PC-3 (cell line): ENCODE measurements at regions not wholly inside any gene's neighbourhood (a gene's known extent, or its start where the extent isn't known, plus 50 kb on each side); places are given as distances from the start of the nearest gene placed in this dataset.

Experiments used
- ATAC-seq: fragments of 200-7000 bp; cut with Tn5 transposase; 2 replicates; pipeline ENCODE4 v1.9.1; 2020; ENCODE audit warnings: mild to moderate bottlenecking, moderate library complexity
- BruUV-seq: library from RNA; stranded (reverse); fragments of 400-500 nt; replicated peaks from 2 replicates; lab custom pipeline; 2021; lab: Mats Ljungman, UMichigan
- CTCF ChIA-PET: fragments of 300-600 bp; sonication (Branson Sonifier 250); formaldehyde crosslinking; loops from one replicate; lab custom pipeline; 2022; ENCODE audit warnings: antibody characterized with exemption; lab: Charles Lee
- POLR2A ChIA-PET: fragments of 300-600 bp; sonication (Branson Sonifier 250); formaldehyde crosslinking; loops from one replicate; lab custom pipeline; 2022; ENCODE audit warnings: antibody characterized with exemption; ENCODE audit not compliant: unreplicated experiment; lab: Charles Lee
- DNase-seq: peaks from one replicate; pipeline ENCODE4 v3.0.0-alpha.2; 2015
- H2AFZ ChIP-seq: fragments of 300-600 bp; sonication (generic); 2 replicates; pipeline ENCODE4 v1.6.0; 2016; ENCODE audit warnings: antibody characterized with exemption, low read length
- H3F3A ChIP-seq: fragments of 300-600 bp; sonication (generic); one replicate; pipeline ENCODE4 v1.6.0; 2017; ENCODE audit warnings: antibody characterized with exemption, low read length, control low read depth, mild to moderate bottlenecking; ENCODE audit not compliant: unreplicated experiment
- H3K27ac ChIP-seq: fragments of 300-600 bp; sonication (generic); 2 replicates; pipeline ENCODE4 v1.5.1; 2016; ENCODE audit warnings: mild to moderate bottlenecking, low read length
- H3K27me3 ChIP-seq: fragments of 300-600 bp; sonication (generic); 2 replicates; pipeline ENCODE4 v1.6.1; 2016; ENCODE audit warnings: low read length, mixed read lengths
- H3K36me3 ChIP-seq: fragments of 300-600 bp; sonication (generic); 2 replicates; pipeline ENCODE4 v1.6.1; 2016; ENCODE audit warnings: low read depth, mixed run types, low read length, mixed read lengths
- H3K4me1 ChIP-seq: fragments of 300-600 bp; sonication (generic); 2 replicates; pipeline ENCODE4 v1.5.1; 2016; ENCODE audit warnings: low read length; ENCODE audit not compliant: insufficient read depth
- H3K4me2 ChIP-seq: fragments of 300-600 bp; sonication (generic); 2 replicates; pipeline ENCODE4 v1.6.0; 2016; ENCODE audit warnings: low read length
- H3K4me3 ChIP-seq: fragments of 300-600 bp; sonication (generic); 2 replicates; pipeline ENCODE4 v1.5.1; 2016; ENCODE audit warnings: mild to moderate bottlenecking, low read length, mixed read lengths
- H3K79me2 ChIP-seq: fragments of 300-600 bp; sonication (generic); 2 replicates; pipeline ENCODE4 v1.6.1; 2017; ENCODE audit warnings: low read length, mixed read lengths
- H3K9ac ChIP-seq: fragments of 300-600 bp; sonication (generic); 2 replicates; pipeline ENCODE4 v1.6.0; 2016; ENCODE audit warnings: mild to moderate bottlenecking, low read length
- H3K9me2 ChIP-seq: fragments of 300-600 bp; sonication (generic); replicated peaks from 2 replicates; pipeline ENCODE4 v1.6.1; 2016; ENCODE audit warnings: mixed run types, low read length, mixed read lengths
- H3K9me3 ChIP-seq: fragments of 300-600 bp; sonication (generic); 2 replicates; pipeline ENCODE4 v1.6.1; 2016; ENCODE audit warnings: low read length, mixed read lengths
- H4K20me1 ChIP-seq: fragments of 300-600 bp; sonication (generic); 2 replicates; pipeline ENCODE4 v1.6.1; 2016; ENCODE audit warnings: low read length, mixed read lengths
- CTCF ChIP-seq: fragments of 300-600 bp; sonication (generic); conservative IDR thresholded peaks from 2 replicates; pipeline ENCODE4 v1.5.1; 2017; ENCODE audit warnings: antibody characterized with exemption, low read depth, mild to moderate bottlenecking, low read length
- EZH2 ChIP-seq: fragments of 300-600 bp; sonication (generic); IDR thresholded peaks from one replicate; pipeline ENCODE4 v1.6.1; 2017; ENCODE audit warnings: antibody characterized with exemption, mild to moderate bottlenecking, low read length; ENCODE audit not compliant: unreplicated experiment
- EZH2phosphoT487 ChIP-seq: fragments of 300-600 bp; sonication (generic); IDR thresholded peaks from 2 replicates; pipeline ENCODE4 v1.6.1; 2018; ENCODE audit warnings: mild to moderate bottlenecking, antibody characterized with exemption, low read length, borderline replicate concordance
- intact Hi-C: fragments of 100-400 bp; cut with micrococcal nuclease; formaldehyde crosslinking; loops from 2 replicates; pipeline ENCODE4 v1.9.0; 2023

GRCh38 chr7:86320341-86320740, 323.4 kb upstream of the GRM3 start:
- Histone ChIP-seq H3K9ac (no peak overlapping the region), H3K4me2 (no peak overlapping the region), H3K4me3 (no peak overlapping the region), H3K4me1 (no peaks in the 10 kb centered on the region), H4K20me1 (no peaks in the 10 kb centered on the region), H3K79me2 (no peaks in the 10 kb centered on the region), H3F3A (no peaks in the 10 kb centered on the region), H3K27me3 (no peaks in the 10 kb centered on the region), H3K27ac (no peak overlapping the region), H2AFZ (no peak overlapping the region), H3K9me3 (no peaks in the 10 kb centered on the region), H3K9me2 (no peaks in the 10 kb centered on the region), H3K36me3 (no peaks in the 10 kb centered on the region)
- intact Hi-C loops = no loop called here
- DNase-seq (no peak), ATAC-seq (no peak)
- TF ChIP-seq EZH2 (no peak), EZH2phosphoT487 (no peak), CTCF (no peak)
- BruUV-seq = no TSS peak
- CTCF ChIA-PET = no interaction called here
- POLR2A ChIA-PET = no interaction called here

- no peaks in the 10 kb centered on the region for H3K79me2 ChIP-seq
- CTCF ChIA-PET = no interaction called here
- H4K20me1 ChIP-seq = no peaks in the 10 kb centered on the region
- DNase-seq (no peak), ATAC-seq (no peak)
- H3F3A ChIP-seq = no peaks in the 10 kb centered on the region
- BruUV-seq = no TSS peak
- TF ChIP-seq EZH2phosphoT487 (no peak), EZH2 (no peak), CTCF (no peak)
- H3K27ac ChIP-seq = no peak overlapping the region
- H3K9me3 ChIP-seq = no peaks in the 10 kb centered on the region
- H3K9ac ChIP-seq = no peak overlapping the region
- POLR2A ChIA-PET = no interaction called here
- no peaks in the 10 kb centered on the region for H3K27me3 ChIP-seq
- no peaks in the 10 kb centered on the region for H3K4me1 ChIP-seq
- H3K9me2 ChIP-seq = no peaks in the 10 kb centered on the region
- no peak overlapping the region for H3K4me2 ChIP-seq
- H2AFZ ChIP-seq = no peak overlapping the region
- no peaks in the 10 kb centered on the region for H3K36me3 ChIP-seq
- intact Hi-C loops = no loop called here
- no peak overlapping the region for H3K4me3 ChIP-seq
Observed at GRCh38 chr7:86313842-86314241, 329.9 kb upstream of the GRM3 start.

- Histone ChIP-seq H3K27me3 (peaks cover 6% of the 10 kb centered on the region; the same call in 1 of the 2 replicates), H2AFZ (no peak overlapping the region), H4K20me1 (no peaks in the 10 kb centered on the region), H3K4me3 (no peak overlapping the region), H3K79me2 (no peaks in the 10 kb centered on the region), H3K9me2 (no peaks in the 10 kb centered on the region), H3K9me3 (no peaks in the 10 kb centered on the region), H3K36me3 (no peaks in the 10 kb centered on the region), H3K4me2 (no peak overlapping the region), H3K27ac (no peak overlapping the region), H3K9ac (no peak overlapping the region), H3K4me1 (no peaks in the 10 kb centered on the region), H3F3A (no peaks in the 10 kb centered on the region)
- intact Hi-C loops = no loop called here
- no TSS peak for BruUV-seq
- ChIA-PET POLR2A (no interaction called here), CTCF (no interaction called here)
- ATAC-seq (no peak), DNase-seq (no peak)
- TF ChIP-seq EZH2phosphoT487 = no peak
- no peak for TF ChIP-seq EZH2
- no peak for TF ChIP-seq CTCF
Observed at GRCh38 chr7:86301301-86301700, 342.4 kb upstream of the GRM3 start.
